ENCODE measurements at regions not wholly inside any gene's neighbourhood (a gene's known extent, or its start where the extent isn't known, plus 50 kb on each side); places are given as distances from the start of the nearest gene placed in this dataset.
"Not testable (repeated sequence)": the region's sequence is repeated elsewhere in the genome, so short reads cannot be mapped to it uniquely, and the experiment has no call there.

DNA sequence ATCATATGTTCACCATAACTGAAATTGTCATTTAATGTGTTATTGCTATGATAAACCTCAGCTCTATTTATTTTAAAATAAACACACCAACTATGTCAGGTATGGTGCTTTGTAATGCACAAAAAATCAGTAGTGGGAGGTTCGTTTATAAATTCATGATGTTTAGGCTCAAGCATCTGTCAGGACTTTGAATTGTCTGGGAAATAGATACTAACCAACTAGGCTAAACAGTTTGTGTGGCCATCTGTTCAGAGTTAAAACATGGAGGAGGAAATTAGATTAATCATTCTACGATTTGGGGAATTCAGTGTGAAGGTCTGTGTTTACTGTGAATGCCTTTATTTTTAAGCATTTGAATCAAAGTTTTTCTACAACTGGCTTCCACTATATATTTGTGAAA lies 212.6 kb upstream of the FZD8 start:
- DNase-seq (ENCODE audit: low spot score), result no peak

DNA sequence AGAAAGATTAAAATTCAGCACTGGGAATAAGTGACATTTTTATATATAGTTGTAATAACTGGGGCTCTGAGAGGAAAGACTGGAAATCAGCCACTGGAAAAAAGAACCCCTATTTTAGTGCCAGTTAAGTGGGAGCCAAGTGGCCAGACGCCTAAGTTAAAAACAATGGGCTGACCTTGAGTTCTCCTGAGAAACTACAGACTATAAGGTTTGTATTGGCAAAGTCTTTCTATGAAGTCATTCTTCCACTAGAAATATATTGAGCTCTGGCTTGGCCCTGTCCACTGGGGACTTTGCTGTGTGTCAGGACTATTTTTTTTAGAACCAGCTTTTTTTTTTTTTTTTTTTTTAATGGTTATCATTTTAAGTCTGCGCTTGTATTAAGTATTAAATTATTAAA lies 210.6 kb upstream of the FZD8 start:
- no peak for DNase-seq (ENCODE audit: low spot score)

DNA sequence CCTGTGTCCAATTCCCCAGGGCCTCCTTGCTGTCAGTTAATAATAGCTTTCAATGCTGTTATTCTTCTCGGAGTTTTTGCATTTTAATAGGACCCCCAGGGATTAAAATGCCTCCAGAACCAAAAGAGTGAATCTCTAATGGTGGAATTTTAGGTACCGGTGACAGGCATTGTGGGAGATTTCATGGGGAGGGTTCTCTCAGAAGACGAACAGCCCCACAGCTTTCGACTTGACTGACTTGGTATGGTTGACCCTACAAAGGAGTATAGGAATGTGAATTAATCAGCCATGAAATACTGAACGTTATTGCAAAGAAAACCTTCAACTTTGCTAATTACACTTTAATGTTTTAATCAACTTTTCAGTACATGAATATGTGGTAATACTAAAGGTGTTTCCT lies 206.3 kb upstream of the FZD8 start:
- no peak for DNase-seq (ENCODE audit: low spot score)

DNA sequence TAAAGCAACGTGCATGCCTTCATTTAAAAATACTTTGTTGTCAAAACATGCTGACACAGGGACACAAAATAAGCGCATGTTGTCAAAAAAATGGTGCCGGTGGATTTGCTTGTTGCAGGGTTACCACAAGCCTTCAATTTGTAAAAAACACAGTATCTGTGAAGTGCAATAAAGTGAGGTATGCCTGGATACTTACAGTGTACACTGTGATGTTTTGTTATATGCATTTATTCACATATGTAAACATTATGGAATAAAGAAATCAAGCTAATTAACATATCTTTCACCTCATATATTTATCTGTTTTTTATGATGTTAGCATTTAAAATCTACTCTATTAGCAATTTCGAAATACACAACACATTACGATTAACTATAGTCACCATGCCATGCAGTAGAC lies 202.6 kb upstream of the FZD8 start:
- DNase-seq (ENCODE audit: low spot score), result no peak

GRCh38 chr10:35843524-35844181 lies 201.6 kb upstream of the FZD8 start:
- peak; percentile 55 for DNase-seq (ENCODE audit: low spot score)

- no peak for DNase-seq (ENCODE audit: low spot score)
Observed at GRCh38 chr10:35838054-35838453, 196.0 kb upstream of the FZD8 start.

- no peak for DNase-seq (ENCODE audit: low spot score)
Observed at GRCh38 chr10:35835545-35835944, 193.4 kb upstream of the FZD8 start.

DNA sequence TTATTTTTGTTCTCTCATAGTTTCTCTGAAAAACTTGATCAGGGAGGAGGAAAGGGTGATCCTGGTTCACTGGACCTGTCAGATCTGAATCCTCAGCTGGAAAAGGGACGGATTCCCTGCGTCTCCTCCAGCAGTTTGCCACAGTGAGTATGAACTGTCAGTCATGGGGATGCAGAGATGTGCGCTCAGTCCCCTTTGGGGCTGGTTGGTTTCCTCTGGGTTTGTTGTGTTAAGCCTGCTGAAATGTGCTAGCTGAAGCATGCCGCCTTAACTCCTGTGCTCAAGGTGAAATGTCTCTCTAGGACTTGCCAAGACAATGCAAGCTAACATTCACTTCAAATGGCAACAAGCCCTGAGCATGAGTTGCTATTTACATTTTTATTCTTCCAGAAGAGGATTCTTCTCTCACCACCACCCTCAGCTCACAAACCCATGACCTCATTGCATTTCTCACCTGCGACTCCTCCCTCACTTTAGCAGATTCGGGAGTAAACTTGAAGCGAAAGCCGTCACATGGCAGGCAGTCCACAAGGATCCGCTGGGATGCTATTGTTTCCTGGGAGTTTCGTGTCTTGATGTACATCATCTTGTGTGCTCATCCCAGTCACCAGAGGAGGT lies 192.9 kb upstream of the FZD8 start:
- DNase-seq (ENCODE audit: low spot score), result no peak

DNA sequence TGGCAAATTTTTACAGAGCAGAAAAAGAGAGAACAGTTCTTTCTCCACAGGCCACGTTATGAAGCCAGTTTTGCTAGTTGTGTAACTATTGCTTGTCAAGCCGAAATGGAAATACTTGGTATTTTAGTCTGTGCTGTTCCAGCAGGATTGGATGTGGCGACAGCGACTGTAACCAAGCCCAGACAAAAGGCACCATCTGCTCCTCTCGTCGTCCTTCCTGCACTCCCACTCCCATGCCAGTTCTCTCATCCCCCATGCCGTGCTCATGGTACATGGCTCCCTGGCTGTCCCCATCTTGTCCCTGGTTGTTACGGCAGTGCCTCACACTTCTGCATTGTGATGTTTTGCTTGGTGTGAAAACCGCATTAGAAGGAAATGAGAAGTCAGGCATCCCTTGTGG lies 185.7 kb upstream of the FZD8 start:
- no peak for DNase-seq (ENCODE audit: low spot score)

DNA sequence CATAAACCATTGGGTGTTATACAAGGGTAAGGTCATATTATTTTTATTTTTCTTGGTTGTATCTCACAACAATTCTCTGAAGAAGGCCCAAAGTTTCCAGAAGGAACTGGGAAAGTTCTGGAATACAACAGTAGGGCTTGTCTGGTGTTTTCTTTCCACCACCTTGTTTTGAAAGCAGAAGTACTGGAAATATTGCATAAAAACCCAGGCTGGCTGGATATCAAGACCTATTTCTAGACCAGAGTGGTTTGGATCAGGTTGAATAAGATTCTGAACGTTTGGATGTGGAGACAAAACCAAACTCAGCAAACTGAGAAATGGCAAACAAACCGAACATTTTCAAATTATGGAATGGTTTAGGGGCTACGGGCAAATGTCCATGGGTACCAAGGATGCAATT lies 182.6 kb upstream of the FZD8 start:
- DNase-seq (ENCODE audit: low spot score), result no peak

DNA sequence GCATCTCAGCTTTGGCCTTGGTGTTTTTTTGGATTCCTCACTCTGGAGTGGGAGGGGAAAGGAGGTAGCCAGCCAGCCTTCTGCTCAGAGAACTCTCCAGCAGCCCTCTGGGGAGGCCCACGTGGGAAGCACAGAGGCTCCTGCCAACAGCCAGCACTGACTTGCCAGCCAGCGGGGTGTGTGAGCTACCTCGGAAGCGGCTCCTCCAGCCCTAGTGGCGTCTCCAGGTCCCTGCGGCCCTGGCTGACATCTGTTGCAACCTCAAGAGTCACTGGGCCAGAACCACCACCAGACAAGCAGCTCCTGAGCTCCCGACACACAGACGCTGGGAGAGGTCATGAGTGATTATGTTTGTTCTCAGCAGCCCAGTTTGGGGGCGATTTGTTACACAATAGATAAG lies 180.2 kb upstream of the FZD8 start:
- DNase-seq (ENCODE audit: low spot score), result peak; percentile 58

DNA sequence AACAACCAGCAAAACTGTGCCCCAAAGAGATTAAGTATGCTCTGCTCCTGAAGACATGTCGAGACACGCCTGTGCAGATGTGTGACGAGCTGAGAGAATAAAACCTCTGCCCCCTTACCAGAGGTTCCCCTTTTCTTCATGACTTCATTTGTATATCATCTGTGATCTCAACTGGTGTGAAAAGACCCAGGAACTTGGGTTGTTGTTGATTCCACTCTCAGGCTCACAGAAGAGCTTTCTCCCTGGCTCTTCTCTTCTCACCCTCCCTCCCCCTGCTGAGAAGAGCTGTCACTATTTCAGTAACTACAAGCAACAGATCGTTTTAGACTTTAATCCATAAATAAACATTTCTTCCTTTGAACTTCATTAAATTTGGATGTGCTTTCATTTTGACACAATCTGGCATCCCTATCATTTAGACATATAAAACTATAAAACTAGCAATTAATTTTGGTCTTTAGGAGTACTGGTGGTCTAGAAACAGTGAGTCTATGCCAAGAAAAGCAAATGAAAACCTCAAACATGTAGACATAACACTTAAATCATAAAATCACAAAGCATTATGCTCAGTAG lies 179.3 kb upstream of the FZD8 start:
- no peak for DNase-seq (ENCODE audit: low spot score)

GRCh38 chr10:35819736-35820135 lies 177.6 kb upstream of the FZD8 start:
- no peak for DNase-seq (ENCODE audit: low spot score)

DNA sequence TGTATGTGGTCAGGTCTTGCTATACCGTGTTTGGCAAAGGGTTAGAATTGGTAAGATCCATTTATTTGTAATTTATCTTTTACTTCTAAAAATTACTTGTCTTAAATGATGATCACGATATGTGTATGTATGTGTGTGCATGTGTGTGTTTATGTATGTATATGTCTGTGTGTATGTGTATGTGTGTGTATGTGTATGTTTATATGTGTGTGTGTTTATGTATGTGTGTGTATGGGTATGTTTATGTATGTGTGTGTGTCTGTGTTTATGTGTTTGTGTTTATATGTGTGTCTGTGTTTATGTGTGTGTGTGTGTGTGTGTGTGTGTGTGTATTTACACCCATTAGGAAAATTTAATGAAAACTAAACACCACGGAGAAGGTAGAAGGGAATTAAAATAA lies 176.9 kb upstream of the FZD8 start:
- no peak for DNase-seq (ENCODE audit: low spot score)

GRCh38 chr10:35817109-35817508 lies 175.0 kb upstream of the FZD8 start:
- DNase-seq (ENCODE audit: low spot score), result not testable (repeated sequence)

DNA sequence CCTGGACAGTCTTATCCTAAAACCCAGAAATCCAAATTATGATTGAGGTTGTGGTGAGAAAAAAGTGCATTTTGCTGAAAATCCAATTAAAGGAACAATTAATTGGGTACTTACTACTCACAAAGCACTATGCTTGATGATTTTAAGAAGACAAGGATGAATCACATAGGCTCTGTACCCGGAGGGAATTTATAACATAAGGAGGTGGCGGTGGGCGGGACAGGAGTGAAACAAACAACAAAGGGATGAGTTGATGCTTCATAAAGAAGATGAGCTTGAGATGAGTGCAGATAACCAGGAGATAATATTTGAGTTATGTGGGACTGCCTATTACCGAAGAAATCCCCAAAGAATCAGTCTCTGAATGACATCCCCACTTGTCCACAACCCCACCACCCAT lies 171.1 kb upstream of the FZD8 start:
- no peak for DNase-seq (ENCODE audit: low spot score)

- no peak for DNase-seq (ENCODE audit: low spot score)
Observed at GRCh38 chr10:35808344-35808743, 166.2 kb upstream of the FZD8 start.

DNA sequence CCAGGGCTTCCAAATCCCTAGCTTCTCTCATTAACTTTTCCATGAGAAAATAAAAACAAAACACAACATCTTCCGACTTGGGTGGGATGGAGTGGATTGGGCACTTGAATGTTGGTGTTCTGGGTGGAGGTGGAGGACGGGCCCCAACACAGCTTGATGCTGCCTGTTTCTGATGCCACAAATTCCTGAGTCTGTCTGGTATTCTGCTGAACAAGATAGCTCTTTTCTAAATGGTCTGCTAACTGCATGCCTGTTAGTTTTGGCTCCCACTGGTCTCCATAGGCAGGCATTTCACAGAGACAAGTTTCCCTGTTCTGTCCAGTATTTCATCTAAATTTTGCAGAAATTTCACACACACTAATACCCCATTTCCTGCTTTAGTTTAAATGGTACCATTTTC lies 160.9 kb upstream of the FZD8 start:
- DNase-seq (ENCODE audit: low spot score), result no peak

DNA sequence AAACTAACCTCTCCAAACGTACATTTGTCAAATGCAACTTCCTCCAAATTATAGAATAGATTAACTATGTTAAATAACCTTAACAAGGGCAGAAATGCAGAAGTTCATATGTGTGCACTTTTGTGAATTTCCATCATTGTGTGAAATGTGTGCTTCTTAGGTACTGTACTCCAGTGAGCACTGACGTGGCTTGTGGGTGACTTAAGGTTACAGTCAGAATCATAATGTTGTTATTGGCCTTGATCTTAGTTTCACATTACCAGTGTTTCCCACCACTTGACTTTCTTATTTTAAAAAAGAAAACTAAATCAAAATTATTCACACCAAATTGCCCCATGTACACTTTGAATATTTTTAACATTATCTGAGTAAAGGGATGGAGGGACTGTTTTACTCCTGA lies 155.1 kb upstream of the FZD8 start:
- DNase-seq (ENCODE audit: low spot score), result no peak

GRCh38 chr10:35795131-35795824 lies 153.2 kb upstream of the FZD8 start:
- no peak for DNase-seq (ENCODE audit: low spot score)

DNA sequence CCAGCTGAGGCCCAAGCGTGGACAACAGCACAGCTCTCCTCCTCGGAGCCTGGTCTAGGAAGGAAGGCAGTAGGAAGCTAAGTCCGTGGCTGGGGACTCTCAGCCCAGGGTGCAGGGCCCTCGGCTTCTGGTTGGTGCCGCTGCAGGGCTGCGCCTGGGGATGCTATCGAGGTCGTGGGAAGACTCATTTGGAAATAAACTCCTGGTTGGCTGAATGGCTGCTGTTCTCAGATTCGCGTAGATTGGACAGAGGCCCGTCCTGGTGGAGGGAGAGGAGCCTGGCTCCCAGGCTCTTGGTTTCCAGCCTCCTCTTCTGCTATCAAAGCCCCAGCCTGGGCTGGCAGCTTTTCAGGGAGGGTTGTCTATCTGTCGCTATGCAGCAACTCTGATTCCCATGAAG lies 152.6 kb upstream of the FZD8 start:
- no peak for DNase-seq (ENCODE audit: low spot score)

- no peak for DNase-seq (ENCODE audit: low spot score)
Observed at GRCh38 chr10:35792291-35792690, 150.2 kb upstream of the FZD8 start.

DNA sequence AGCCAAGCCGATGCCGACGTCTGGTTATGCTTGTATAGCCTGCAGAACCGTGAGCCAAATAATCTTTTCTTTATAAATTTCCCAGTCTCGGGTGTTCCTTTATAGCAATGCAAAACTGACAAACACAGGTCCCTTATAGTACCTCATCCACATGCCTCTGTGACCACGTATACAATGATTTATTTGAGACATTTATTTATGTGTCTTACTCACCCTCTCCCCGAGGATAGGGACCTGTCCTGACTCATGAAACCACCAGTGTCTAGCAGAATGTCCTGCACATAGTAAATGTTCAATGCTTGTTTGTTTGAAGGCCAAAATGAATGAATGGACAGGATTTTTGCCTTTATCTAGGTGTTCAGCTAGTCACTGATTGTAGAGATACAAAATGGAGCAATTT lies 147.9 kb upstream of the FZD8 start:
- DNase-seq (ENCODE audit: low spot score), result no peak

Data from ecto neural progenitor cell (in vitro differentiated cells).